Upper lobe of right lung (tissue), 1 donor: ENCODE measurements at regions not wholly inside any gene's neighbourhood (a gene's known extent, or its start where the extent isn't known, plus 50 kb on each side); places are given as distances from the start of the nearest gene placed in this dataset.
"Not testable (repeated sequence)": the region's sequence is repeated elsewhere in the genome, so short reads cannot be mapped to it uniquely, and the experiment has no call there.

Source experiments
- ATAC-seq: fragments of 200-7000 bp; cut with Tn5 transposase; one replicate; pipeline ENCODE4 v1.9.1; 2020; ENCODE audit warnings: mild to moderate bottlenecking, moderate library complexity
- DNase-seq: peaks from one replicate; pipeline ENCODE4 v3.0.0-alpha.2; 2020
- H3K27ac ChIP-seq: fragments of 200-600 bp; one replicate; pipeline ENCODE4 v1.8.0; 2022
- H3K27me3 ChIP-seq: fragments of 200-600 bp; one replicate; pipeline ENCODE4 v1.8.0; 2022; ENCODE audit warnings: mild to moderate bottlenecking
- H3K36me3 ChIP-seq: fragments of 200-600 bp; one replicate; pipeline ENCODE4 v1.8.0; 2022
- H3K4me1 ChIP-seq: fragments of 200-600 bp; one replicate; pipeline ENCODE4 v1.8.0; 2022
- H3K4me3 ChIP-seq: fragments of 200-600 bp; one replicate; pipeline ENCODE4 v1.8.0; 2022; ENCODE audit warnings: mild to moderate bottlenecking
- H3K9me3 ChIP-seq: fragments of 200-600 bp; one replicate; pipeline ENCODE4 v1.8.0; 2022
- CTCF ChIP-seq: fragments of 200-600 bp; IDR thresholded peaks from one replicate; pipeline ENCODE4 v1.8.0; 2022; ENCODE audit warnings: antibody characterized with exemption
- intact Hi-C: fragments of 100-400 bp; cut with DNase I; formaldehyde crosslinking; loops from one replicate; pipeline ENCODE4 v1.11.0; 2022
- donor health status: DM: no; HTN: yes; CAD: no; lungs with severe emphysema.

GRCh38 chr5:18660511-18660910, 1026.3 kb downstream of the TAF11L14 start:
- H3K27ac ChIP-seq, result no peak overlapping the region
- TF ChIP-seq CTCF, result no peak
- no peak overlapping the region for H3K4me3 ChIP-seq
- ATAC-seq (no peak), DNase-seq (no peak)
- H3K9me3 ChIP-seq, result no peaks in the 10 kb centered on the region
- H3K36me3 ChIP-seq, result no peaks in the 10 kb centered on the region
- H3K4me1 ChIP-seq, result no peaks in the 10 kb centered on the region
- H3K27me3 ChIP-seq, result no peaks in the 10 kb centered on the region
- intact Hi-C loops, result no loop called here

- ATAC-seq, result no peak
Observed at GRCh38 chr5:18662231-18662630, 1028.0 kb downstream of the TAF11L14 start.

GRCh38 chr5:18674212-18674611, 1040.0 kb downstream of the TAF11L14 start:
- H3K9me3 ChIP-seq, H3K27me3 ChIP-seq, H3K4me1 ChIP-seq, H3K4me3 ChIP-seq, H3K27ac ChIP-seq, intact Hi-C loops, ATAC-seq, H3K36me3 ChIP-seq, DNase-seq: not testable (repeated sequence)

More at GRCh38 chr5:18662231-18662630, 1028.0 kb downstream of the TAF11L14 start:
- DNase-seq, result no peak
- Histone ChIP-seq H3K27me3 (no peaks in the 10 kb centered on the region), H3K4me3 (no peak overlapping the region), H3K4me1 (no peaks in the 10 kb centered on the region), H3K36me3 (no peaks in the 10 kb centered on the region), H3K9me3 (no peaks in the 10 kb centered on the region), H3K27ac (no peak overlapping the region)
- no peak for TF ChIP-seq CTCF
- intact Hi-C loops, result no loop called here

- no peaks in the 10 kb centered on the region for H3K9me3 ChIP-seq
- H3K4me1 ChIP-seq, result no peaks in the 10 kb centered on the region
- H3K27me3 ChIP-seq, result no peaks in the 10 kb centered on the region
Observed at GRCh38 chr5:18675041-18675440, 1040.8 kb downstream of the TAF11L14 start.

GRCh38 chr5:18686253-18686652, 1052.0 kb downstream of the TAF11L14 start:
- no peak for ATAC-seq
- H3K27ac ChIP-seq, result no peak overlapping the region
- TF ChIP-seq CTCF, result no peak
- H3K4me3 ChIP-seq, result no peak overlapping the region
- no peaks in the 10 kb centered on the region for H3K4me1 ChIP-seq
- no peaks in the 10 kb centered on the region for H3K9me3 ChIP-seq
- intact Hi-C loops, result no loop called here
- H3K36me3 ChIP-seq, result no peaks in the 10 kb centered on the region
- no peaks in the 10 kb centered on the region for H3K27me3 ChIP-seq
- no peak for DNase-seq

More at GRCh38 chr5:18675041-18675440, 1040.8 kb downstream of the TAF11L14 start:
- DNase-seq (no peak), ATAC-seq (no peak)
- Histone ChIP-seq H3K4me3 (no peak overlapping the region), H3K36me3 (no peaks in the 10 kb centered on the region), H3K27ac (no peak overlapping the region)
- no peak for TF ChIP-seq CTCF
- intact Hi-C loops, result no loop called here

- Histone ChIP-seq H3K36me3 (no peaks in the 10 kb centered on the region), H3K9me3 (no peaks in the 10 kb centered on the region), H3K4me1 (no peaks in the 10 kb centered on the region), H3K4me3 (no peak overlapping the region), H3K27me3 (no peaks in the 10 kb centered on the region), H3K27ac (no peak overlapping the region)
- TF ChIP-seq CTCF, result no peak
- DNase-seq (no peak), ATAC-seq (no peak)
- intact Hi-C loops, result no loop called here
Observed at GRCh38 chr5:18687429-18687828, 1053.2 kb downstream of the TAF11L14 start.
